Breast epithelium (tissue), 4 donors: ENCODE measurements at regions not wholly inside any gene's neighbourhood (a gene's known extent, or its start where the extent isn't known, plus 50 kb on each side); places are given as distances from the start of the nearest gene placed in this dataset.

ENCODE experiments used
- DNase-seq, 2 donors: peaks; one replicate each; pipeline ENCODE4 v3.0.0-alpha.2; 2019; ENCODE audit warnings: low spot score in 2 of 2
- H3K27ac ChIP-seq, 2 donors: fragments of 200-600 bp; sonication (generic) in 1 of 2; one replicate each; pipeline ENCODE4 v1.5.1; 2016 to 2019; ENCODE audit warnings: mild to moderate bottlenecking in 1 of 2
- H3K27me3 ChIP-seq, 2 donors: fragments of 200-600 bp; sonication (generic) in 1 of 2; one replicate each; pipeline versions ENCODE4 v1.5.1 to v1.6.0; 2017 to 2019; ENCODE audit warnings: control low read depth in 1 of 2, mild to moderate bottlenecking in 1 of 2
- H3K36me3 ChIP-seq: fragments of 200-600 bp; one replicate; pipeline ENCODE4 v1.5.1; 2019
- H3K4me1 ChIP-seq, 2 donors: fragments of 200-600 bp; sonication (generic); one replicate each; pipeline ENCODE4 v1.5.1; 2016 to 2019; ENCODE audit warnings: control low read depth in 1 of 2
- H3K4me3 ChIP-seq, 3 donors: fragments of 200-600 bp; sonication (generic); 1 replicate in 2 of 3; 2 replicates in 1 of 3; pipeline ENCODE4 v1.5.1; 2016 to 2019; ENCODE audit warnings: mild to moderate bottlenecking in 3 of 3, moderate library complexity in 2 of 3
- H3K9me3 ChIP-seq, 2 donors: fragments of 200-600 bp; sonication (generic) in 1 of 2; one replicate each; pipeline ENCODE4 v1.5.1; 2016 to 2019; ENCODE audit warnings: control low read depth in 1 of 2
- CTCF ChIP-seq, 3 donors: fragments of 450-650 bp; IDR thresholded peaks; one replicate each; pipeline ENCODE4 v1.5.1; 2016 to 2017; ENCODE audit warnings: antibody characterized with exemption in 3 of 3, mild to moderate bottlenecking in 3 of 3, moderate library complexity in 3 of 3
- POLR2A ChIP-seq: fragments of 450-650 bp; IDR thresholded peaks from one replicate; pipeline ENCODE4 v1.6.1; 2016; ENCODE audit warnings: antibody characterized with exemption, mild to moderate bottlenecking, moderate library complexity
- POLR2AphosphoS5 ChIP-seq, 3 donors: sonication (generic); formaldehyde crosslinking; IDR thresholded peaks; one replicate each; pipeline ENCODE4 v1.6.1; 2017; ENCODE audit warnings: antibody characterized with exemption in 3 of 3
- intact Hi-C: fragments of 100-400 bp; cut with DNase I; formaldehyde crosslinking; loops from one replicate; pipeline ENCODE4 v1.15.1; 2023; ENCODE audit warnings: low total_unique reads

DNA sequence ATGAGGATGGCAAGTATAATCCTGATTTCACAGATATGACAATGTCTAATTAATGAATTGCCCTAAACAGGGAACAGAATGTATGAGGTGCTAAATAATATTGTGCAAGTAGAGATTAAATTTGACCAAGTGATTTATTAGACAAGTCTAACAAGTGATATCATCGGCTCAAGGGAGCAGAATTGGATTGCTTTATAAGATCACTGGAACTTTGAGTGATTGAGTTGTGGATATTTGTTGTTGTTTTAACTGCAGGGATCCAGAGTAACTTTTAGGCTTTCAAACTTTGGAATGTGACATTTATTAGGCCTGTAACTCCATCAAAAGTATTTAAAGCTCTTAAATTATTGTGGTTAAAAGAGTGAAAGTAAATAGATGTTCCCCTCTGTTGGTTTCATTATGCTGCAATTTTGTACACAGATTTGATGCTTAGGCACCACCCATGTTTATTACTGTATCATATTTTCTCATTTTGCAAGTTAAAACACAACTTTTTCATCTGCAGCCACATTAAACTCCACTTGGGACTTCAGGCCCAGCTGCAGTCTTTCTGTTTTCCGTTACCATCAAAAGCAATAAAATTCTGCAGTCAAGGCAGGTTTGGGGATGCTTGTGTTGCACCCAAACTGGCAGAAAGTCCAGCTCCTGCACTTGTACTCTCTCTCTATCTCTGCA is 206.6 kb downstream of the HLX start:
- TF ChIP-seq POLR2A (no peak), CTCF (IDR thresholded peaks at IDR 0.05) (no peak), POLR2AphosphoS5 (IDR thresholded peaks at IDR 0.05) (no peak)
- intact Hi-C loops, result no loop called here
- H3K27ac ChIP-seq, result no peak overlapping the region

GRCh38 chr1:221087919-221088318 is 208.7 kb downstream of the HLX start:
- intact Hi-C loops, result no loop called here
- Histone ChIP-seq H3K4me3 (no peak overlapping the region), H3K27ac (no peak overlapping the region), H3K4me1 (no peaks in the 10 kb centered on the region), H3K27me3 (no peaks in the 10 kb centered on the region), H3K36me3 (no peaks in the 10 kb centered on the region), H3K9me3 (no peaks in the 10 kb centered on the region)
- DNase-seq, result no peak
- TF ChIP-seq POLR2A, result no peak
- no peak for TF ChIP-seq CTCF (IDR thresholded peaks at IDR 0.05)
- TF ChIP-seq POLR2AphosphoS5 (IDR thresholded peaks at IDR 0.05), result no peak

More for the DNA sequence above, 206.6 kb downstream of the HLX start:
- H3K4me3 ChIP-seq, result no peak overlapping the region
- no peaks in the 10 kb centered on the region for H3K36me3 ChIP-seq
- H3K27me3 ChIP-seq, result no peaks in the 10 kb centered on the region
- no peak for DNase-seq
- H3K4me1 ChIP-seq, result no peaks in the 10 kb centered on the region
- no peaks in the 10 kb centered on the region for H3K9me3 ChIP-seq

DNA sequence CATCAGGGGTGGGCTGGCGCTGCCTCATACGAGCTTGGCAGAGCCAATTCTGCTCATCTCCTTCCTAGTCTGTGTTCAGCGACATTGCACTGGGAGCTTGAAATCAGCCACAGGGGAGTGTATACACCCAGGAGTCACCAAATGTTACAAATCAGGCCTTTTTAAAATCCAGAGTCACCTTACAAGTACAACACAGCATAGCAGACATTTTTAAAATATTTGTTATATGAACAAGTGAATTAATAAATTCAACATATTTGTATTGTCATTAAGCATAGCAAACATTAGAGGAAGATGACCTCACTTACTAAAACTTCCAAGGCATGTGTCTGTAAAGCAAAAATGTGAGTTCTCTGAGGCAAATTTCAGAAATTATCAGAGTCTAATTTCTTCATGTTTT is 210.0 kb downstream of the HLX start:
- H3K4me1 ChIP-seq, result no peaks in the 10 kb centered on the region
- TF ChIP-seq CTCF (IDR thresholded peaks at IDR 0.05), result no peak
- no peak for TF ChIP-seq POLR2AphosphoS5 (IDR thresholded peaks at IDR 0.05)
- TF ChIP-seq POLR2A, result no peak
- H3K27ac ChIP-seq, result no peak overlapping the region
- intact Hi-C loops, result no loop called here
- H3K36me3 ChIP-seq, result no peaks in the 10 kb centered on the region
- no peaks in the 10 kb centered on the region for H3K27me3 ChIP-seq
- no peak overlapping the region for H3K4me3 ChIP-seq
- no peaks in the 10 kb centered on the region for H3K9me3 ChIP-seq
- no peak for DNase-seq

DNA sequence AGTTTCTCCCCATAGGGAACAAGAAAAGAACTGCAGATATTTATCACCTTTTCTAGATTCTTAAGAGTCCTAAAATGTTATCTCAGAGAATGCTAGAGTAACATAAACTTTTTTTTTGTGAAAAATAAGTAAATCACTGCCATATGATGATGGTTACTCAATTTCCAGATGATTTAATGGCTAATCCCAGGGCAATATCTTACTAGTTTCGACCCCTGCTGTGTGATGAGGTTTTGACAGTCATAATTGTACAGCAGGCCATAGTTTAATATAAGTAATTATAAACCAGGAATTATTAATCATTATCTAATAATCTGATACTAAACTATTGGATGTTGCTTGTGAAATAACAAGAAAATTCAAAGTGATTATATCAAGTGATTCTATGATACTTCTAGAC is 210.6 kb downstream of the HLX start:
- H3K27ac ChIP-seq, result no peak overlapping the region

More for the DNA sequence above, 210.6 kb downstream of the HLX start:
- no peak overlapping the region for H3K4me3 ChIP-seq
- DNase-seq, result no peak
- intact Hi-C loops, result loop anchor here (1.0 kb wide), 1 partner anchor 11 kb away; no protein-coding TSS in a partner anchor
- no peaks in the 10 kb centered on the region for H3K9me3 ChIP-seq
- no peak for TF ChIP-seq POLR2AphosphoS5 (IDR thresholded peaks at IDR 0.05)
- no peak for TF ChIP-seq CTCF (IDR thresholded peaks at IDR 0.05)
- TF ChIP-seq POLR2A, result no peak
- no peaks in the 10 kb centered on the region for H3K4me1 ChIP-seq
- no peaks in the 10 kb centered on the region for H3K27me3 ChIP-seq
- H3K36me3 ChIP-seq, result no peaks in the 10 kb centered on the region
